ENCODE measurements at regions not wholly inside any gene's neighbourhood (a gene's known extent, or its start where the extent isn't known, plus 50 kb on each side); places are given as distances from the start of the nearest gene placed in this dataset.
"Not testable (repeated sequence)": the region's sequence is repeated elsewhere in the genome, so short reads cannot be mapped to it uniquely, and the experiment has no call there.

DNA sequence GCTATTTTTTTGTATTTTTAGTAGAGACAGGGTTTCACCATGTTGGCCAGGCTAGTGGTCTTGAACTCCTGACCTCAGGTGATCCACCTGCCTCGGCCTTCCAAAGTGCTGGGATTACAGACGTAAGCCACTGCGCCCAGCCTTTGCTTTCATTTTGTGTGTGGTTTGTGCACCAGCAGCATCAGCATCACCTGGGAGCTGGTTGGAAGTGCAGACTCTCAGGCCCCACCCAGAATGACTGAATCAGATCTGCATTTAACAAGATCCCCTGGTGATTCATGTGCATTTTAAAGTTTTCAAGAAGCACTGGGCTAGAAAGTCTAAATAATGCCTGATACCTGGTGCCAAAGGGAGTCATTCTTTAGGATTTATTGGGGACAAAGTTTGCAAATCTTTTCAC is 73.4 kb upstream of the BNIP2 start (continued):
- TF ChIP-seq SP1 (CRISPR knock-in tag; conservative IDR thresholded peaks at IDR 0.05), result no peak
- no peak for TF ChIP-seq ESRRA (CRISPR knock-in tag; IDR thresholded peaks at IDR 0.05; ENCODE audit: borderline replicate concordance)
- no peak for TF ChIP-seq CREM (CRISPR knock-in tag; IDR thresholded peaks at IDR 0.05)
- no peak for TF ChIP-seq JUN (CRISPR knock-in tag; IDR thresholded peaks at IDR 0.05)
- TF ChIP-seq, protein P1, sequence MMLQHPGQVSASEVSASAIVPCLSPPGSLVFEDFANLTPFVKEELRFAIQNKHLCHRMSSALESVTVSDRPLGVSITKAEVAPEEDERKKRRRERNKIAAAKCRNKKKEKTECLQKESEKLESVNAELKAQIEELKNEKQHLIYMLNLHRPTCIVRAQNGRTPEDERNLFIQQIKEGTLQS (CRISPR knock-in tag; conservative IDR thresholded peaks at IDR 0.05), result no peak
- no peak for TF ChIP-seq ERG (CRISPR knock-in tag; IDR thresholded peaks at IDR 0.05)
- TF ChIP-seq ZNF532 (CRISPR knock-in tag; IDR thresholded peaks at IDR 0.05; ENCODE audit: borderline replicate concordance), result no peak
- no peak for TF ChIP-seq GTF2I (CRISPR knock-in tag; conservative IDR thresholded peaks at IDR 0.05)
- no peak for TF ChIP-seq ZNF396 (CRISPR knock-in tag; IDR thresholded peaks at IDR 0.05; ENCODE audit: borderline replicate concordance)
- TF ChIP-seq ZNF121 (CRISPR knock-in tag; IDR thresholded peaks at IDR 0.05), result no peak
- TF ChIP-seq ZNF138 (CRISPR knock-in tag; conservative IDR thresholded peaks at IDR 0.05), result no peak

DNA sequence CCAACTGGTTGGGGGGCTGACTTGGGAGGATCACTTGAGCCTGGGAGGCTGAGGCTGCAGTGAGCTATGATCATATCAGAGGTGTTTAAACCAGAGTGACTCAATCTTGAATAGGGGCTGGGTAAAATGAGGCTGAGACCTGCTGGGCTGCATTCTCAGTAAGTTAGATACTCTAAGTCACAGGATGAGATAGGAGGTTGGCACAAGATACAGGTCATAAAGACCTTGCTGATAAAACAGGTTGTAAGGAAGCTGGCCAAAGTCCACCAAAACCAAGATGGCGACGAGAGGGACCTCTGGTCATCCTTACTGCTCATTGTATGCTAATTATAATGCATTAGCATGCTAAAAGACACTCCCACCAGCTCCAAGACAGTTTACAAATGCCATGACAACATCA is 71.1 kb upstream of the BNIP2 start:
- DNase-seq (ENCODE audit: low spot score), result not testable (repeated sequence)

GRCh38 chr15:59751552-59752413 is 62.7 kb upstream of the BNIP2 start:
- TF ChIP-seq, protein P2, sequence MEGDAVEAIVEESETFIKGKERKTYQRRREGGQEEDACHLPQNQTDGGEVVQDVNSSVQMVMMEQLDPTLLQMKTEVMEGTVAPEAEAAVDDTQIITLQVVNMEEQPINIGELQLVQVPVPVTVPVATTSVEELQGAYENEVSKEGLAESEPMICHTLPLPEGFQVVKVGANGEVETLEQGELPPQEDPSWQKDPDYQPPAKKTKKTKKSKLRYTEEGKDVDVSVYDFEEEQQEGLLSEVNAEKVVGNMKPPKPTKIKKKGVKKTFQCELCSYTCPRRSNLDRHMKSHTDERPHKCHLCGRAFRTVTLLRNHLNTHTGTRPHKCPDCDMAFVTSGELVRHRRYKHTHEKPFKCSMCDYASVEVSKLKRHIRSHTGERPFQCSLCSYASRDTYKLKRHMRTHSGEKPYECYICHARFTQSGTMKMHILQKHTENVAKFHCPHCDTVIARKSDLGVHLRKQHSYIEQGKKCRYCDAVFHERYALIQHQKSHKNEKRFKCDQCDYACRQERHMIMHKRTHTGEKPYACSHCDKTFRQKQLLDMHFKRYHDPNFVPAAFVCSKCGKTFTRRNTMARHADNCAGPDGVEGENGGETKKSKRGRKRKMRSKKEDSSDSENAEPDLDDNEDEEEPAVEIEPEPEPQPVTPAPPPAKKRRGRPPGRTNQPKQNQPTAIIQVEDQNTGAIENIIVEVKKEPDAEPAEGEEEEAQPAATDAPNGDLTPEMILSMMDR (IDR thresholded peaks at IDR 0.05), result peak; percentile 30; the same call in 1 of the 2 replicates
- no peak for TF ChIP-seq SOX15 (CRISPR knock-in tag; IDR thresholded peaks at IDR 0.05)
- DNase-seq (ENCODE audit: low spot score), result no peak
- no peaks in the 10 kb centered on the region for H3K27me3 Mint-ChIP-seq (ENCODE audit: low read depth)
- POLR2A ChIA-PET, result no interaction called here
- CTCF ChIA-PET, result interaction anchor here (0.5 to 4.5 kb wide), 20 partner anchors 10 to 590 kb away, joined by 3 to 34 read pairs (median 4); partner anchors contain the start of gene FOXB1
- H3K4me3 Mint-ChIP-seq, result no peak overlapping the region
- ATAC-seq, result peak; percentile 100
- H3K4me1 Mint-ChIP-seq, result no peaks in the 10 kb centered on the region; the same call in none of the 2 replicates
- no peaks in the 10 kb centered on the region for H3K9me3 Mint-ChIP-seq
- no peak overlapping the region for H3K27ac Mint-ChIP-seq
- no peaks in the 10 kb centered on the region for H3K36me3 Mint-ChIP-seq

More for the DNA sequence above, 71.1 kb upstream of the BNIP2 start:
- H3K4me1 Mint-ChIP-seq, result peaks cover 16% of the 10 kb centered on the region
- CTCF ChIA-PET, result interaction anchor here (1.3 kb wide), 1 partner anchor 13 kb away, joined by 3 read pairs; no protein-coding TSS in a partner anchor
- not testable (repeated sequence) for H3K27me3 Mint-ChIP-seq (ENCODE audit: low read depth); H3K9me3 Mint-ChIP-seq; H3K27ac Mint-ChIP-seq; H3K4me3 Mint-ChIP-seq; H3K36me3 Mint-ChIP-seq; ATAC-seq
- POLR2A ChIA-PET, result interaction anchor here (0.7 kb wide), 1 partner anchor 43 kb away, joined by 5 read pairs; no protein-coding TSS in a partner anchor

Data from WTC11 (cell line).